Esophagus squamous epithelium (tissue), 4 donors: ENCODE measurements at regions not wholly inside any gene's neighbourhood (a gene's known extent, or its start where the extent isn't known, plus 50 kb on each side); places are given as distances from the start of the nearest gene placed in this dataset.

Source experiments
- CTCF ChIP-seq, 6 experiments: fragments of 450-650 bp in 4 of 6; fragments of 200-600 bp in 2 of 6; sonication (generic) in 2 of 6; IDR thresholded peaks; one replicate each; pipeline ENCODE4 v1.5.1; 2016 to 2019; ENCODE audit warnings: antibody characterized with exemption in 6 of 6, mild to moderate bottlenecking in 4 of 6, moderate library complexity in 4 of 6
- POLR2A ChIP-seq, 4 donors: fragments of 450-650 bp; IDR thresholded peaks; one replicate each; pipeline ENCODE4 v1.6.1; 2017; ENCODE audit warnings: antibody characterized with exemption in 4 of 4, mild to moderate bottlenecking in 4 of 4, moderate library complexity in 3 of 4

DNA sequence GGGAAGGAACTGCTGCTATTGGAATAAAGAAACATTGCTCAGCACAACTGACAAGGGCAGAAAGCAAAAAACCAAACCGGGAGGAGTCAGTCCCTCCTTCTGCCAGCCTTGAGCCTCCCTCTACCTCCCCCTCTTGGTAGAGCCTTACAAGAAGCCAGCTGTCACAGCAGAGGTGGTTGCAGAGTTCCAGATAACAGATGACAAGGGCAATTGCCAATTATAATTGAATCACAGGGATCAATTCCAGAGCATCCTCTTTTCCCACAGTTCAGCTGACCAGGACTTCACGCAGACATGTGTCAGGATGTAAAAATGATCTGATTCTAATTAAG lies 548.2 kb upstream of the LRRTM1 start:
- no peak for TF ChIP-seq CTCF (IDR thresholded peaks at IDR 0.05)
- no peak for TF ChIP-seq POLR2A (IDR thresholded peaks at IDR 0.05)
